ENCODE measurements at regions not wholly inside any gene's neighbourhood (a gene's known extent, or its start where the extent isn't known, plus 50 kb on each side); places are given as distances from the start of the nearest gene placed in this dataset.
A peak's percentile ranks its signal among the peaks of the same experiment; 100 is the strongest.

DNA sequence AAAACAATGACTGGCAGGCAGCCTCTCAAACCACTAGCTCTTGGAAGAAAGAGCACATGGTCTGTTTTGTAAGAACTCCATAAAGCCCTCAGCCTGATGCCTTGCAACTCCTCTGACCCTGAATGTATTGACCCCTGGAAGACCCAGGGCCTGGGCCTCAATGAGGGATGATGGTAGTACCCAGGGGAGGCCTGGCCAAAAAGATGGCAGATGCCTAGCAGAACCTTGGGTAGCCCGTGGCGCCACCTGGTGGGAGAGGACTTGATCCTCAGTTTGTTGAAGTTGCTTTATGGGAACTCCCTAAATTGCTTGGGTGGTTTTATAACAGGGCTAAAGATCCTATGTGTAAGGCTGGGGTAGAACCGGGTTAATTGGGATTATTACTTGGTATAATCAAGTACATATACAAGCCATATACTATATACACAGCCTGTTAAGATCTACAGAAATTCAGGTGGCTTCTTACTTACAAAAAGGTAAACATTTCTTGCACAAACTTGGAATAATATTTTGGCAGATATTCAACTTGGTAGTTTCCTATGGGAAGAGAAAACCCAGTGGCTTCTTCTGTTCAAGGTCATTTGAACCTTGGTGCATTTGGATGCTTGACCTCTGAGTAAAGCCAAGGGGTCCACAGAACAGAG, 95.8 kb upstream of the CACUL1 start:
- Histone ChIP-seq H3K9me3 (no peaks in the 10 kb centered on the region), H3K4me1 (no peaks in the 10 kb centered on the region), H3K4me2 (no peak overlapping the region), H3K4me3 (no peak overlapping the region), H3K27ac (no peak overlapping the region)
- WGBS (ENCODE audit: missing lambda C conversion rate) = 11% methylated on average over 3 of the region's 3 CpGs
- ATAC-seq (peak; percentile 55 to 88), FAIRE-seq (no peak), DNase-seq (ENCODE audit: low read depth in 1 of 2, low spot score in 1 of 2) (peak in 1 of 2 experiments; percentile 74)
- POLR2A ChIA-PET = interaction anchor here (1.9 kb wide), 1 partner anchor 156 kb away, joined by 5 read pairs; no protein-coding TSS in a partner anchor
- no peak for TF ChIP-seq RARB (CRISPR knock-in tag; IDR thresholded peaks at IDR 0.05)
- peak; percentile 55 for TF ChIP-seq SMC3 (IDR thresholded peaks at IDR 0.05)
- TF ChIP-seq, protein P1, sequence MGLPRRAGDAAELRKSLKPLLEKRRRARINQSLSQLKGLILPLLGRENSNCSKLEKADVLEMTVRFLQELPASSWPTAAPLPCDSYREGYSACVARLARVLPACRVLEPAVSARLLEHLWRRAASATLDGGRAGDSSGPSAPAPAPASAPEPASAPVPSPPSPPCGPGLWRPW (IDR thresholded peaks at IDR 0.05) = no peak
- TF ChIP-seq PHF8 (IDR thresholded peaks at IDR 0.05; ENCODE audit: borderline replicate concordance, low read depth) = no peak
- peak; percentile 55 to 62 for TF ChIP-seq RAD21 (conservative IDR thresholded peaks at IDR 0.05 in 1 of 2, IDR thresholded peaks at IDR 0.05 in 1 of 2)
- TF ChIP-seq, protein P2, sequence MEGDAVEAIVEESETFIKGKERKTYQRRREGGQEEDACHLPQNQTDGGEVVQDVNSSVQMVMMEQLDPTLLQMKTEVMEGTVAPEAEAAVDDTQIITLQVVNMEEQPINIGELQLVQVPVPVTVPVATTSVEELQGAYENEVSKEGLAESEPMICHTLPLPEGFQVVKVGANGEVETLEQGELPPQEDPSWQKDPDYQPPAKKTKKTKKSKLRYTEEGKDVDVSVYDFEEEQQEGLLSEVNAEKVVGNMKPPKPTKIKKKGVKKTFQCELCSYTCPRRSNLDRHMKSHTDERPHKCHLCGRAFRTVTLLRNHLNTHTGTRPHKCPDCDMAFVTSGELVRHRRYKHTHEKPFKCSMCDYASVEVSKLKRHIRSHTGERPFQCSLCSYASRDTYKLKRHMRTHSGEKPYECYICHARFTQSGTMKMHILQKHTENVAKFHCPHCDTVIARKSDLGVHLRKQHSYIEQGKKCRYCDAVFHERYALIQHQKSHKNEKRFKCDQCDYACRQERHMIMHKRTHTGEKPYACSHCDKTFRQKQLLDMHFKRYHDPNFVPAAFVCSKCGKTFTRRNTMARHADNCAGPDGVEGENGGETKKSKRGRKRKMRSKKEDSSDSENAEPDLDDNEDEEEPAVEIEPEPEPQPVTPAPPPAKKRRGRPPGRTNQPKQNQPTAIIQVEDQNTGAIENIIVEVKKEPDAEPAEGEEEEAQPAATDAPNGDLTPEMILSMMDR (IDR thresholded peaks at IDR 0.05) = peak; percentile 61
- no peak for TF ChIP-seq CHD2 (IDR thresholded peaks at IDR 0.05; ENCODE audit: low read length, partially characterized antibody)
- no peak for TF ChIP-seq GATA3 (IDR thresholded peaks at IDR 0.05; ENCODE audit: borderline replicate concordance)
- TF ChIP-seq POLR2AphosphoS2 (conservative IDR thresholded peaks at IDR 0.05; ENCODE audit: low read length) = no peak
- no peak for TF ChIP-seq TFCP2L1 (CRISPR knock-in tag; IDR thresholded peaks at IDR 0.05)
- CTCF ChIA-PET = interaction anchor here (0.6 to 1.4 kb wide), 8 partner anchors 8 to 280 kb away, joined by 3 to 5 read pairs (median 4); no protein-coding TSS in a partner anchor

DNA sequence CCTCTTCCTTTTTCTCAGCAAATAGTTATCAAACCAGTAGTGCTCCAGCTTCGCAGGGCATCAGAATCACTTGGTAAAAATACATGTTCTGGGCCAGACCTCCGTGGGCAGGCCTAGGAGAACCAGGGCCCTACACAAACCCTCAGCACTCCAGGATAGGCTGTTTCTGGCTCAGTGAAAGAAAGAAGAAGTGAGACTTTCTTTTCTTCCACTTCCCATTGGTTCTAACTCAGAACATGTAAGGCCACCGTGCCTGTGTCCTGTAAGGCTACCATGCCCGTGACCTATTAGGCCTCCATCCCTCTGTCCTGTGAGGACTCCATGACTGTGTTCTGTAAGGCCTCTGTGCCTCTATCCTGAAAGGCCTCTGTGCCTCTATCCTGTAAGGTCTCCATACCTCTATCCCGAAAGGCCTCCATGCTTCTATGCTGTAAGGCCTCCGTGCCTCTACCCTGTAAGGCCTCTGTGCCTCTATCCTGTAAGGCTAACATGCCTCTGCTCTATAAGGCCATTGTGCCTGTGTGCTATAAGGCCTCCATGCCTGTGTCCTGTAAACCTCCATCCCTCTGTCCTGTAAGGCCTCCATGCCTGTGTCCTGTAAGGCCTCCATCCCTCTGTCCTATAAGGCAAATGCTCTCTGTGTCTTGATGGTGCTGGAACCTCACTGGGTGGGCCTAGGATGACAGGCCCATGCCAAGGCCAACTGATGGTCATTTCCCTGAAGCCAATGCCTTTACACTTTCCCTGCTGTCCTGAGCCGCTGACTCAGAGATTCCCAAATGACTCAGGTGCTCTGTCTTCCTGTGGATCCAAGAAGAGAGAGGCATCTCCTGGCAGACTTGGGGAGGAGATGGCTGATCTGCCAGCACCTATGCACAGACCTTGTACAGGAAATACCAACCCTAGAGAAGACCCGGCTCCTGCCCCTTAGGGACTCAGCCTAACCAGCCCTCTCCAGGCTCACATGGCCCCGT, 96.6 kb upstream of the CACUL1 start:
- 70% methylated on average over 8 of the region's 9 CpGs for WGBS (ENCODE audit: missing lambda C conversion rate)
- Histone ChIP-seq H3K4me2 (no peak overlapping the region), H3K4me3 (no peak overlapping the region), H3K27ac (no peak overlapping the region), H3K4me1 (no peaks in the 10 kb centered on the region), H3K9me3 (no peaks in the 10 kb centered on the region)
- TF ChIP-seq EHMT2 (IDR thresholded peaks at IDR 0.05; ENCODE audit: low read depth) (no peak), ZNF302 (CRISPR knock-in tag; IDR thresholded peaks at IDR 0.05) (no peak), CEBPB (IDR thresholded peaks at IDR 0.05) (no peak), HOXA7 (CRISPR knock-in tag; IDR thresholded peaks at IDR 0.05) (no peak), FOXS1 (CRISPR knock-in tag; IDR thresholded peaks at IDR 0.05) (no peak), ESRRA (IDR thresholded peaks at IDR 0.05; ENCODE audit: borderline replicate concordance, low read length) (no peak), PHF8 (IDR thresholded peaks at IDR 0.05; ENCODE audit: borderline replicate concordance, low read depth) (no peak), FOSB (CRISPR knock-in tag; IDR thresholded peaks at IDR 0.05) (no peak), EP300 (IDR thresholded peaks at IDR 0.05) (no peak), HEYL (CRISPR knock-in tag; IDR thresholded peaks at IDR 0.05) (no peak), KDM5A (IDR thresholded peaks at IDR 0.05) (no peak), POLR2AphosphoS2 (conservative IDR thresholded peaks at IDR 0.05; ENCODE audit: low read length) (no peak), ZC3H11A (IDR thresholded peaks at IDR 0.05) (no peak)
- TF ChIP-seq, protein P3, sequence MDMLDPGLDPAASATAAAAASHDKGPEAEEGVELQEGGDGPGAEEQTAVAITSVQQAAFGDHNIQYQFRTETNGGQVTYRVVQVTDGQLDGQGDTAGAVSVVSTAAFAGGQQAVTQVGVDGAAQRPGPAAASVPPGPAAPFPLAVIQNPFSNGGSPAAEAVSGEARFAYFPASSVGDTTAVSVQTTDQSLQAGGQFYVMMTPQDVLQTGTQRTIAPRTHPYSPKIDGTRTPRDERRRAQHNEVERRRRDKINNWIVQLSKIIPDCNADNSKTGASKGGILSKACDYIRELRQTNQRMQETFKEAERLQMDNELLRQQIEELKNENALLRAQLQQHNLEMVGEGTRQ (IDR thresholded peaks at IDR 0.05) = no peak
- TF ChIP-seq, protein P4, sequence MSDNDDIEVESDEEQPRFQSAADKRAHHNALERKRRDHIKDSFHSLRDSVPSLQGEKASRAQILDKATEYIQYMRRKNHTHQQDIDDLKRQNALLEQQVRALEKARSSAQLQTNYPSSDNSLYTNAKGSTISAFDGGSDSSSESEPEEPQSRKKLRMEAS (IDR thresholded peaks at IDR 0.05) = no peak
- TF ChIP-seq, protein P1 (IDR thresholded peaks at IDR 0.05) = no peak
- TF ChIP-seq, protein P5, sequence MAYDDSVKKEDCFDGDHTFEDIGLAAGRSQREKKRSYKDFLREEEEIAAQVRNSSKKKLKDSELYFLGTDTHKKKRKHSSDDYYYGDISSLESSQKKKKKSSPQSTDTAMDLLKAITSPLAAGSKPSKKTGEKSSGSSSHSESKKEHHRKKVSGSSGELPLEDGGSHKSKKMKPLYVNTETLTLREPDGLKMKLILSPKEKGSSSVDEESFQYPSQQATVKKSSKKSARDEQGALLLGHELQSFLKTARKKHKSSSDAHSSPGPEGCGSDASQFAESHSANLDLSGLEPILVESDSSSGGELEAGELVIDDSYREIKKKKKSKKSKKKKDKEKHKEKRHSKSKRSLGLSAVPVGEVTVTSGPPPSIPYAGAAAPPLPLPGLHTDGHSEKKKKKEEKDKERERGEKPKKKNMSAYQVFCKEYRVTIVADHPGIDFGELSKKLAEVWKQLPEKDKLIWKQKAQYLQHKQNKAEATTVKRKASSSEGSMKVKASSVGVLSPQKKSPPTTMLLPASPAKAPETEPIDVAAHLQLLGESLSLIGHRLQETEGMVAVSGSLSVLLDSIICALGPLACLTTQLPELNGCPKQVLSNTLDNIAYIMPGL (CRISPR knock-in tag; IDR thresholded peaks at IDR 0.05; ENCODE audit: borderline replicate concordance) = no peak
- DNase-seq (ENCODE audit: low read depth in 1 of 2, low spot score in 1 of 2) = no peak
- FAIRE-seq = no peak
- ATAC-seq = peak in 1 of 2 experiments; percentile 41; a peak in 4 of 6 replicates
- POLR2A ChIA-PET = no interaction called here
- CTCF ChIA-PET = no interaction called here
